ENCODE measurements at regions not wholly inside any gene's neighbourhood (a gene's known extent, or its start where the extent isn't known, plus 50 kb on each side); places are given as distances from the start of the nearest gene placed in this dataset.
"Not testable (repeated sequence)": the region's sequence is repeated elsewhere in the genome, so short reads cannot be mapped to it uniquely, and the experiment has no call there.

DNA sequence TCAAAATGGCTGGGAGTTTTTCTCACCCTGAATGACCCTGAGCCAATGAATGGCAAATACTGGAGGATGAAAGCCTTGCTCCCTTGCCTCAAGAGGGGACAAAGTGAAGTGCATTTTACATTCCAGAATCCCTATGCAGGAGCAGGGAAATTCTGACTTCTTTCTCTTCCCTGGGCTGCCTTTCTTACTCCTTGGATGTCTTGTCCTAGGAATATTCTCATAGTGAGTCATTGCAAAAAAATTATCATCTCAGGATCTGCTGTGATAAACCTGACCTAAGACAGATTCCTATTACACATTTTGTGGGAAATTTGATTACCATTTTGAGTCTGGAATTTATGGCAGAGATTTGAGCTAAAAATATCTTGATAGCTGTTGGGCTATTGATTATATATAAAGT, 199.9 kb downstream of the TMA16 start:
- intact Hi-C loops (cut with DNase I; ENCODE audit: low total_unique reads), result no loop called here
- TF ChIP-seq, protein P1, sequence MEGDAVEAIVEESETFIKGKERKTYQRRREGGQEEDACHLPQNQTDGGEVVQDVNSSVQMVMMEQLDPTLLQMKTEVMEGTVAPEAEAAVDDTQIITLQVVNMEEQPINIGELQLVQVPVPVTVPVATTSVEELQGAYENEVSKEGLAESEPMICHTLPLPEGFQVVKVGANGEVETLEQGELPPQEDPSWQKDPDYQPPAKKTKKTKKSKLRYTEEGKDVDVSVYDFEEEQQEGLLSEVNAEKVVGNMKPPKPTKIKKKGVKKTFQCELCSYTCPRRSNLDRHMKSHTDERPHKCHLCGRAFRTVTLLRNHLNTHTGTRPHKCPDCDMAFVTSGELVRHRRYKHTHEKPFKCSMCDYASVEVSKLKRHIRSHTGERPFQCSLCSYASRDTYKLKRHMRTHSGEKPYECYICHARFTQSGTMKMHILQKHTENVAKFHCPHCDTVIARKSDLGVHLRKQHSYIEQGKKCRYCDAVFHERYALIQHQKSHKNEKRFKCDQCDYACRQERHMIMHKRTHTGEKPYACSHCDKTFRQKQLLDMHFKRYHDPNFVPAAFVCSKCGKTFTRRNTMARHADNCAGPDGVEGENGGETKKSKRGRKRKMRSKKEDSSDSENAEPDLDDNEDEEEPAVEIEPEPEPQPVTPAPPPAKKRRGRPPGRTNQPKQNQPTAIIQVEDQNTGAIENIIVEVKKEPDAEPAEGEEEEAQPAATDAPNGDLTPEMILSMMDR (IDR thresholded peaks at IDR 0.05), result no peak
- TF ChIP-seq POLR2A (IDR thresholded peaks at IDR 0.05), result no peak
- DNase-seq (ENCODE audit: low spot score in 2 of 2), result no peak
- no peak overlapping the region for H3K4me3 ChIP-seq (ENCODE audit: low read depth, poor library complexity, severe bottlenecking)

DNA sequence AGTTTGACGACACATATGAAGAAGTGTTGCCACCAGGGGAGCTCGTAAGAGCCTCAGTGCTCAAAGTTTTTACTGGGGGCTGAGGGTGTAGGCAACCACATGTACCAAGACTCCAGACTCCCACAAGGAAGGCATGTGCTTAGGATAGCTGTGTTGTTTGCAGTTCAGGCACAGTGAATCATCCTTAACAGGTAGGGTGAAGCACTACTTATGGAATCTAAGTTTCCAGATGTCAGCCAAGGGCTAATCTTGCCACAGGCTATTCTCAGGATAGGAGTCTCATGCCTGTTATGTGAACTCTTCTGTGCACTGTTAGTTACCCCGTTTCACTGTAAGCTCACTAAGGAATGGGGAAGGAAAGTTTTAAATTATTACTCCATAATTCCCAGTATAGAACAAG, 202.6 kb downstream of the TMA16 start:
- no peak overlapping the region for H3K4me3 ChIP-seq (ENCODE audit: low read depth, poor library complexity, severe bottlenecking)
- no peak for TF ChIP-seq POLR2A (IDR thresholded peaks at IDR 0.05)
- TF ChIP-seq, protein P1 (IDR thresholded peaks at IDR 0.05), result no peak
- WGBS, 2 donors, result 57 to 71% methylated on average over 3 of the region's 3 CpGs
- DNase-seq (ENCODE audit: low spot score in 2 of 2), result no peak
- intact Hi-C loops (cut with DNase I; ENCODE audit: low total_unique reads), result no loop called here

DNA sequence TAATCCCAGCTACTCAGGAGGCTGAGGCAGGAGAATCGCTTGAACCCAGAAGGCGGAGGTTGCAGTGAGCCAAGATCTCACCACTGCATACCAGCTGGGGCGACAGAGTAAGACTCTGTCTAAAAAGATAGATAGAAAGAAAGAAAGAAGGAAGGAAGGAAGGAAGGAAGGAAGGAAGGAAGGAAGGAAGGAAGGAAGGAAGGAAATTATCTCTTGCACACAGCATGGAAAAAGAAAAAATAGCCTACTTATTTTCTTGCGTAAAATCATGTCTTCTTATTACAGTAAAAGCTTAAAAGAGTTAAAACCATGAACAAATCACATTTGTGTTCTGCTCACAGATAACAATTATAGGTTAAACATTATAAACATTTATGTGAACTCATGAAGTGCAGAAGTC, 205.9 kb downstream of the TMA16 start:
- intact Hi-C loops (cut with DNase I; ENCODE audit: low total_unique reads); DNase-seq (ENCODE audit: low spot score in 2 of 2); H3K4me3 ChIP-seq (ENCODE audit: low read depth, poor library complexity, severe bottlenecking): not testable (repeated sequence)
- WGBS, 2 donors, result 89 to 93% methylated on average over 4 of the region's 4 CpGs

DNA sequence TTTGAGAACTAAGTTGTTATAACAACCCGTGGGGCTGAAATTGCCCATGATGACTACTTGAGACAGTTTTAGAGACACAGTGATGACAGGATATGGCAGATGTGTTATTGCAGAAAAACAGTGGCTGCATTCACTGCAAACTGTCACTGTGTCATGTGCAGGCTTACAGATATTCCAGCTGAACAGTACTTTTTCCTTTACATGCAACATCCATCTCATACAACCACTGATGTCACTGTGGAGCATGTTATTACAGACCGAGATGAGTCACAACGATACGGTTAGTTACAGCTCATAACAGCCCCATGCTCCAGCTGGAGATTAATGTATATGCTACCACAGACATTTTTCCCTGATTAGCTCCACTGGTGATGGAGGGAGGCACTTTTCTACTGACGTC, 207.4 kb downstream of the TMA16 start:
- WGBS, 2 donors, result 65 to 71% methylated on average over 5 of the region's 5 CpGs
- no peak overlapping the region for H3K4me3 ChIP-seq (ENCODE audit: low read depth, poor library complexity, severe bottlenecking)
- DNase-seq (ENCODE audit: low spot score in 2 of 2), result no peak
- intact Hi-C loops (cut with DNase I; ENCODE audit: low total_unique reads), result no loop called here
- TF ChIP-seq, protein P1 (IDR thresholded peaks at IDR 0.05), result no peak
- TF ChIP-seq POLR2A (IDR thresholded peaks at IDR 0.05), result no peak

DNA sequence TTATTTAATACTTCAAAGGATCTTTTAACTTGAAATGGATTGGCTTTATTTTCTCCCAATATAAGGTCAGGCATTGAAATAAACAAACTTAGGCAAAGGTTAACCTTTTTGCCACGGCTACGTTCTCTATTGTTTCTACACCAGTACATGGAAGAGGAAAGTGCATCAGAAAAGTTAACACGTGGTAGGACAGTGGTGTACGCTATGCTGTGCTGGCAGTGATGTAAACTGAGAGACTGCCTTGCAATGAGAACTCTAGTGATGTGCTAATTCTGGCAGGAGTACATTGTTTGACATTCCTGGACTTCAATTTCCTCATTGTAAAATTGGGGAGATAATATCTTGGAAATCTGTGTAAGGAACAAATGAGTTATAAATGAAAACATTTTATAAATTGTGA, 208.2 kb downstream of the TMA16 start:
- no peak for DNase-seq (ENCODE audit: low spot score in 2 of 2)
- intact Hi-C loops (cut with DNase I; ENCODE audit: low total_unique reads), result no loop called here
- 71 to 77% methylated on average over 4 of the region's 4 CpGs for WGBS, 2 donors

DNA sequence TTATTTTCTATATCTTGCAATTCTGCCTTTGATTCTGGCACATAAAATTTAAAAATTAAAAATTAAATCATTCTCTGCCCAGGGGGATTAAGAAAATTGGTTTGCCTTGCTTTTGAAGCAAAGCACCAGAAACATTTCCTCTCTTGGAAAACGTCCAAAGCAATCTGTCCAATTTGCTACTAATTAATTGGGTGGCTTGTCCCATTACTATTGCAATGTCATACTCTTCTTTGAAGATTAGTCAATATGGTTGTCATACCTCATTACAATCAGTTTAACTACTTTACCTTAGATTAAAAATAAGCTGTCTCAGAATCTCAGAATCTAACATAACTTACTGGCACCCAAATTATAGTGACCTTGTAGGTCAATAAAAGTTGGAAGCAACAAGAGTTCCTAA, 208.8 kb downstream of the TMA16 start:
- 13 to 16% methylated on average over 1 of the region's 1 CpG for WGBS, 2 donors
- TF ChIP-seq, protein P1 (IDR thresholded peaks at IDR 0.05), result no peak
- no peak for TF ChIP-seq POLR2A (IDR thresholded peaks at IDR 0.05)
- intact Hi-C loops (cut with DNase I; ENCODE audit: low total_unique reads), result no loop called here
- no peak for DNase-seq (ENCODE audit: low spot score in 2 of 2)
- no peak overlapping the region for H3K4me3 ChIP-seq (ENCODE audit: low read depth, poor library complexity, severe bottlenecking)

More for the DNA sequence above, 208.2 kb downstream of the TMA16 start:
- no peak overlapping the region for H3K4me3 ChIP-seq (ENCODE audit: low read depth, poor library complexity, severe bottlenecking)
- TF ChIP-seq, protein P1 (IDR thresholded peaks at IDR 0.05), result no peak
- no peak for TF ChIP-seq POLR2A (IDR thresholded peaks at IDR 0.05)
